ENCODE measurements at regions not wholly inside any gene's neighbourhood (a gene's known extent, or its start where the extent isn't known, plus 50 kb on each side); places are given as distances from the start of the nearest gene placed in this dataset.

- ATAC-seq = no peak
- no peak overlapping the region for H2AFZ ChIP-seq
- no peak overlapping the region for H3K27ac Mint-ChIP-seq
- DNase-seq (ENCODE audit: low spot score) = no peak
- no peaks in the 10 kb centered on the region for H3K4me1 ChIP-seq (ENCODE audit: insufficient read depth)
- H4K20me1 ChIP-seq (replicated peaks; ENCODE audit: insufficient read depth) = no peaks in the 10 kb centered on the region
- H3K79me2 ChIP-seq (replicated peaks; ENCODE audit: insufficient read depth) = no peaks in the 10 kb centered on the region
- no peaks in the 10 kb centered on the region for H3K4me1 Mint-ChIP-seq
- H3F3A ChIP-seq (replicated peaks; ENCODE audit: low read depth) = no peaks in the 10 kb centered on the region; the same call in 1 of the 2 replicates
- H3K4me2 ChIP-seq = no peak overlapping the region
- TF ChIP-seq STAT1 (IDR thresholded peaks at IDR 0.05; ENCODE audit: unreplicated experiment) = no peak
- TF ChIP-seq EZH2phosphoT487 (IDR thresholded peaks at IDR 0.05; ENCODE audit: unreplicated experiment) = no peak
- no peak for TF ChIP-seq NANOG (IDR thresholded peaks at IDR 0.05; ENCODE audit: borderline replicate concordance)
- no peak for TF ChIP-seq ZNF114 (CRISPR knock-in tag; IDR thresholded peaks at IDR 0.05)
- no peak for TF ChIP-seq POLR2AphosphoS5 (IDR thresholded peaks at IDR 0.05; ENCODE audit: low read depth)
- TF ChIP-seq ZNF331 (CRISPR knock-in tag; IDR thresholded peaks at IDR 0.05; ENCODE audit: low read depth) = no peak
- no peak for TF ChIP-seq JUNB (IDR thresholded peaks at IDR 0.05; ENCODE audit: unreplicated experiment)
- TF ChIP-seq CREB1 (CRISPR knock-in tag; IDR thresholded peaks at IDR 0.05; ENCODE audit: low read depth) = no peak
- TF ChIP-seq ZNF462 (CRISPR knock-in tag; IDR thresholded peaks at IDR 0.05) = no peak
- TF ChIP-seq REST (IDR thresholded peaks at IDR 0.05; ENCODE audit: unreplicated experiment) = no peak
- TF ChIP-seq, protein P1, sequence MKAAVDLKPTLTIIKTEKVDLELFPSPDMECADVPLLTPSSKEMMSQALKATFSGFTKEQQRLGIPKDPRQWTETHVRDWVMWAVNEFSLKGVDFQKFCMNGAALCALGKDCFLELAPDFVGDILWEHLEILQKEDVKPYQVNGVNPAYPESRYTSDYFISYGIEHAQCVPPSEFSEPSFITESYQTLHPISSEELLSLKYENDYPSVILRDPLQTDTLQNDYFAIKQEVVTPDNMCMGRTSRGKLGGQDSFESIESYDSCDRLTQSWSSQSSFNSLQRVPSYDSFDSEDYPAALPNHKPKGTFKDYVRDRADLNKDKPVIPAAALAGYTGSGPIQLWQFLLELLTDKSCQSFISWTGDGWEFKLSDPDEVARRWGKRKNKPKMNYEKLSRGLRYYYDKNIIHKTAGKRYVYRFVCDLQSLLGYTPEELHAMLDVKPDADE (IDR thresholded peaks at IDR 0.05) = no peak
- no peak for TF ChIP-seq EZH2 (IDR thresholded peaks at IDR 0.05; ENCODE audit: low read depth, unreplicated experiment)
- TF ChIP-seq, protein P2, sequence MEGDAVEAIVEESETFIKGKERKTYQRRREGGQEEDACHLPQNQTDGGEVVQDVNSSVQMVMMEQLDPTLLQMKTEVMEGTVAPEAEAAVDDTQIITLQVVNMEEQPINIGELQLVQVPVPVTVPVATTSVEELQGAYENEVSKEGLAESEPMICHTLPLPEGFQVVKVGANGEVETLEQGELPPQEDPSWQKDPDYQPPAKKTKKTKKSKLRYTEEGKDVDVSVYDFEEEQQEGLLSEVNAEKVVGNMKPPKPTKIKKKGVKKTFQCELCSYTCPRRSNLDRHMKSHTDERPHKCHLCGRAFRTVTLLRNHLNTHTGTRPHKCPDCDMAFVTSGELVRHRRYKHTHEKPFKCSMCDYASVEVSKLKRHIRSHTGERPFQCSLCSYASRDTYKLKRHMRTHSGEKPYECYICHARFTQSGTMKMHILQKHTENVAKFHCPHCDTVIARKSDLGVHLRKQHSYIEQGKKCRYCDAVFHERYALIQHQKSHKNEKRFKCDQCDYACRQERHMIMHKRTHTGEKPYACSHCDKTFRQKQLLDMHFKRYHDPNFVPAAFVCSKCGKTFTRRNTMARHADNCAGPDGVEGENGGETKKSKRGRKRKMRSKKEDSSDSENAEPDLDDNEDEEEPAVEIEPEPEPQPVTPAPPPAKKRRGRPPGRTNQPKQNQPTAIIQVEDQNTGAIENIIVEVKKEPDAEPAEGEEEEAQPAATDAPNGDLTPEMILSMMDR (conservative IDR thresholded peaks at IDR 0.05; ENCODE audit: low read depth in 2 of 2) = no peak
- H3K9me2 ChIP-seq (ENCODE audit: insufficient read depth) = 0 out of 2 replicates have a peak, but pooled peaks cover 5% of the 10 kb centered on the region
- no peaks in the 10 kb centered on the region for H3K9me3 Mint-ChIP-seq
- H3K36me3 ChIP-seq (ENCODE audit: insufficient read depth) = no peaks in the 10 kb centered on the region
- H3K36me3 Mint-ChIP-seq (ENCODE audit: low read depth) = no peaks in the 10 kb centered on the region
- no peak overlapping the region for H3K4me3 ChIP-seq
- no peak overlapping the region for H3K27ac ChIP-seq (ENCODE audit: low read depth)
- H3K4me3 Mint-ChIP-seq = no peak overlapping the region
- no peaks in the 10 kb centered on the region for H3K27me3 ChIP-seq (ENCODE audit: insufficient read depth)
- H3K27me3 Mint-ChIP-seq (ENCODE audit: insufficient read depth, low read depth, poor library complexity) = no peaks in the 10 kb centered on the region
Observed at GRCh38 chr7:28323833-28324232, 88.5 kb upstream of the CREB5 start.

Data from GM23338 (cell line).